Nephron progenitor cell (in vitro differentiated cells): ENCODE measurements at regions not wholly inside any gene's neighbourhood (a gene's known extent, or its start where the extent isn't known, plus 50 kb on each side); places are given as distances from the start of the nearest gene placed in this dataset.

Source experiments
- DNase-seq: peaks from one replicate; pipeline ENCODE4 v3.0.0; 2021
- H3K27ac Mint-ChIP-seq: 2 replicates; pipeline ENCODE4 v1.8.0; 2021; ENCODE audit warnings: mild to moderate bottlenecking, moderate library complexity, mixed read lengths
- H3K27me3 Mint-ChIP-seq: 2 replicates; pipeline ENCODE4 v1.8.0; 2021; ENCODE audit warnings: mild to moderate bottlenecking, low read depth, mixed read lengths; ENCODE audit not compliant: poor library complexity
- H3K36me3 Mint-ChIP-seq: 2 replicates; pipeline ENCODE4 v1.8.0; 2021; ENCODE audit warnings: low read depth, mixed read lengths
- H3K4me1 Mint-ChIP-seq: 2 replicates; pipeline ENCODE4 v1.8.0; 2021; ENCODE audit warnings: mixed read lengths
- H3K4me3 Mint-ChIP-seq: 2 replicates; pipeline ENCODE4 v1.8.0; 2021; ENCODE audit warnings: mild to moderate bottlenecking, moderate library complexity, mixed read lengths
- H3K9me3 Mint-ChIP-seq: 2 replicates; pipeline ENCODE4 v1.8.0; 2021; ENCODE audit warnings: mild to moderate bottlenecking, moderate library complexity, mixed read lengths
- TF ChIP-seq, protein P1 (sequence below): fragments of 200-600 bp; sonication (generic); IDR thresholded peaks from 2 replicates; pipeline ENCODE4 v1.5.0; 2021; ENCODE audit warnings: antibody characterized with exemption

DNA sequence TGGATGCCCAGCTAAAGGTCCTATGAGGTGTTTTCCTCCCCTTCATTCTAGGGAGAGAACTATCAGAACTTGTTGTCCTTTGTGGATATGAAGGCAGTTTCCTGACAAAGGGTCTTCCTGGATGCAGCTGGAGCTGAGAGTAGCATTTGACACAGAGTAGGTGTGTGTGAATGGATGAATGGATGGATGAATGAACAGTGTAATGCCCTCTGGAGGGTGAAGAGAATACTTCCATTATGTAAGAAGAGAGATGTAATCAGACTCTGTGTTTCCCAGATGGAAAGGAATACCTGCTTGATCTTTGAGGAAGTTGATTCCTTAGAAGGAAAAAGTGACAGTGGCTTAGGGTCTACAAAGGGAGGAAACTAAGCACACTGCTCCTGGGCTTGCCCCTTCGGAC, 55.4 kb upstream of the AADAT start:
- H3K36me3 Mint-ChIP-seq, result no peaks in the 10 kb centered on the region
- H3K4me3 Mint-ChIP-seq, result no peak overlapping the region
- H3K4me1 Mint-ChIP-seq, result no peaks in the 10 kb centered on the region
- no peaks in the 10 kb centered on the region for H3K9me3 Mint-ChIP-seq
- TF ChIP-seq, protein P1, sequence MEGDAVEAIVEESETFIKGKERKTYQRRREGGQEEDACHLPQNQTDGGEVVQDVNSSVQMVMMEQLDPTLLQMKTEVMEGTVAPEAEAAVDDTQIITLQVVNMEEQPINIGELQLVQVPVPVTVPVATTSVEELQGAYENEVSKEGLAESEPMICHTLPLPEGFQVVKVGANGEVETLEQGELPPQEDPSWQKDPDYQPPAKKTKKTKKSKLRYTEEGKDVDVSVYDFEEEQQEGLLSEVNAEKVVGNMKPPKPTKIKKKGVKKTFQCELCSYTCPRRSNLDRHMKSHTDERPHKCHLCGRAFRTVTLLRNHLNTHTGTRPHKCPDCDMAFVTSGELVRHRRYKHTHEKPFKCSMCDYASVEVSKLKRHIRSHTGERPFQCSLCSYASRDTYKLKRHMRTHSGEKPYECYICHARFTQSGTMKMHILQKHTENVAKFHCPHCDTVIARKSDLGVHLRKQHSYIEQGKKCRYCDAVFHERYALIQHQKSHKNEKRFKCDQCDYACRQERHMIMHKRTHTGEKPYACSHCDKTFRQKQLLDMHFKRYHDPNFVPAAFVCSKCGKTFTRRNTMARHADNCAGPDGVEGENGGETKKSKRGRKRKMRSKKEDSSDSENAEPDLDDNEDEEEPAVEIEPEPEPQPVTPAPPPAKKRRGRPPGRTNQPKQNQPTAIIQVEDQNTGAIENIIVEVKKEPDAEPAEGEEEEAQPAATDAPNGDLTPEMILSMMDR, result no peak
- no peaks in the 10 kb centered on the region for H3K27me3 Mint-ChIP-seq
- H3K27ac Mint-ChIP-seq, result no peak overlapping the region
- no peak for DNase-seq

DNA sequence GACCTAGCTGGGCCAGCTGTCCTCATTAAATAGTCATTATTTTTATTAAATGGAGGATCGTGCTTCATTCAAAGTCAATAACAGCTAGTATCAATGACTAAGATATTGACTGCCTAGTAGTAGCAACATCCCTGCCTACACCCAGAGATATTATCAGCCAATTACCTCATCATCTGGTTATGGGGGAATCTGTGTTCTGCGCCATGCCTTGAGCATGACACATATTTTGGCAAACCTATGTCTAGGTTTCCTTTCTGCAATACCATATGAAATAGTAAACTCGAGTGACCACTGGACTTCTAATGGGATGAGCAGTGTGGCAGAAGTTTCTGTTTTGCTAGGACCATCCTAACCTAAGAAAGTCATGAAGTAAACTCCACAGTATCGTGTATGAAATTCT, 50.0 kb upstream of the AADAT start:
- Mint-ChIP-seq H3K36me3 (no peaks in the 10 kb centered on the region), H3K27me3 (peaks cover 13% of the 10 kb centered on the region), H3K4me1 (peaks cover 3% of the 10 kb centered on the region), H3K4me3 (no peak overlapping the region), H3K27ac (no peak overlapping the region), H3K9me3 (peaks cover 4% of the 10 kb centered on the region)
- TF ChIP-seq, protein P1, result no peak
- DNase-seq, result no peak
